H9 (cell line): ENCODE measurements at regions not wholly inside any gene's neighbourhood (a gene's known extent, or its start where the extent isn't known, plus 50 kb on each side); places are given as distances from the start of the nearest gene placed in this dataset.

Experiments
- DNase-seq: peaks from one replicate; pipeline ENCODE4 v3.0.0-alpha.2; 2017
- H2AFZ ChIP-seq: one replicate; pipeline ENCODE4 v1.6.1; 2013; ENCODE audit warnings: mild to moderate bottlenecking, low read length, control low read depth, moderate library complexity
- H2AK5ac ChIP-seq: 2 replicates; pipeline ENCODE4 v1.6.1; 2013; ENCODE audit warnings: low read length, control low read depth, mixed read lengths; ENCODE audit not compliant: insufficient read length
- H2BK120ac ChIP-seq: one replicate; pipeline ENCODE4 v1.6.1; 2013; ENCODE audit warnings: low read depth, mild to moderate bottlenecking, low read length, control low read depth, inconsistent platforms; ENCODE audit not compliant: poor library complexity, severe bottlenecking
- H2BK12ac ChIP-seq: 2 replicates; pipeline ENCODE4 v1.6.1; 2013; ENCODE audit warnings: low read length, control low read depth, mixed read lengths, low read depth; ENCODE audit not compliant: insufficient read length
- H2BK15ac ChIP-seq: 2 replicates; pipeline ENCODE4 v1.6.1; 2013; ENCODE audit warnings: low read depth, low read length, control low read depth
- H2BK20ac ChIP-seq: one replicate; pipeline ENCODE4 v1.6.1; 2013; ENCODE audit warnings: low read depth, mild to moderate bottlenecking, low read length, control low read depth, inconsistent platforms; ENCODE audit not compliant: poor library complexity, severe bottlenecking
- H2BK5ac ChIP-seq: 2 replicates; pipeline ENCODE4 v1.6.1; 2013; ENCODE audit warnings: low read length, control low read depth, mixed read lengths; ENCODE audit not compliant: insufficient read length
- H3K14ac ChIP-seq: 2 replicates; pipeline ENCODE4 v1.6.1; 2013; ENCODE audit warnings: low read length, control low read depth; ENCODE audit not compliant: insufficient read depth
- H3K18ac ChIP-seq: 2 replicates; pipeline ENCODE4 v1.6.1; 2013; ENCODE audit warnings: low read depth, mild to moderate bottlenecking, mixed read lengths, low read length, control low read depth; ENCODE audit not compliant: insufficient read length
- H3K23ac ChIP-seq: 2 replicates; pipeline ENCODE4 v1.6.1; 2013; ENCODE audit warnings: low read length, control low read depth, mixed read lengths, low read depth; ENCODE audit not compliant: insufficient read length
- H3K23me2 ChIP-seq: 2 replicates; pipeline ENCODE4 v1.6.1; 2013; ENCODE audit warnings: low read depth, mild to moderate bottlenecking, mixed read lengths, low read length, control low read depth; ENCODE audit not compliant: insufficient read length, poor library complexity, severe bottlenecking
- H3K27ac ChIP-seq: 2 replicates; pipeline ENCODE4 v1.5.1; 2013; ENCODE audit warnings: low read length, control low read depth, mixed read lengths, low read depth; ENCODE audit not compliant: insufficient read length
- H3K27me3 ChIP-seq: 2 replicates; pipeline ENCODE4 v1.6.1; 2013; ENCODE audit warnings: low read length, control low read depth, inconsistent platforms; ENCODE audit not compliant: insufficient read depth
- H3K4ac ChIP-seq: 2 replicates; pipeline ENCODE4 v1.6.1; 2013; ENCODE audit warnings: low read depth, mild to moderate bottlenecking, control low read depth, inconsistent platforms, low read length, moderate library complexity
- H3K4me1 ChIP-seq: 2 replicates; pipeline ENCODE4 v1.6.1; 2013; ENCODE audit warnings: low read length, control low read depth, inconsistent platforms; ENCODE audit not compliant: insufficient read depth
- H3K4me2 ChIP-seq: 2 replicates; pipeline ENCODE4 v1.6.1; 2013; ENCODE audit warnings: low read length, control low read depth, mixed read lengths; ENCODE audit not compliant: insufficient read length, insufficient read depth
- H3K56ac ChIP-seq: 2 replicates; pipeline ENCODE4 v1.6.1; 2013; ENCODE audit warnings: low read depth, mild to moderate bottlenecking, mixed read lengths, low read length, control low read depth; ENCODE audit not compliant: insufficient read length
- H3K79me1 ChIP-seq: 2 replicates; pipeline ENCODE4 v1.6.1; 2013; ENCODE audit warnings: low read depth, mild to moderate bottlenecking, moderate library complexity, low read length, control low read depth, inconsistent platforms; ENCODE audit not compliant: insufficient read depth, poor library complexity, severe bottlenecking
- H3K79me2 ChIP-seq: 2 replicates; pipeline ENCODE4 v1.6.1; 2013; ENCODE audit warnings: low read length, control low read depth, inconsistent platforms; ENCODE audit not compliant: insufficient read depth
- H3K9ac ChIP-seq: 2 replicates; pipeline ENCODE4 v1.6.1; 2013; ENCODE audit warnings: low read length, control low read depth, mixed read lengths; ENCODE audit not compliant: insufficient read length; ENCODE audit errors: extremely low read depth
- H3K9me3 ChIP-seq: one replicate; pipeline ENCODE4 v1.6.1; 2013; ENCODE audit warnings: low read depth, low read length, inconsistent platforms; ENCODE audit not compliant: control insufficient read depth
- H3T11ph ChIP-seq: one replicate; pipeline ENCODE4 v1.6.1; 2013; ENCODE audit warnings: mild to moderate bottlenecking, low read length, control low read depth, inconsistent platforms
- H4K20me1 ChIP-seq: one replicate; pipeline ENCODE4 v1.6.1; 2013; ENCODE audit not compliant: control insufficient read depth, insufficient read length, insufficient read depth
- H4K5ac ChIP-seq: 2 replicates; pipeline ENCODE4 v1.6.1; 2013; ENCODE audit warnings: low read depth, mild to moderate bottlenecking, mixed read lengths, low read length, control low read depth; ENCODE audit not compliant: insufficient read length
- H4K8ac ChIP-seq: replicated peaks from 2 replicates; pipeline ENCODE4 v1.6.1; 2013; ENCODE audit warnings: low read length, control low read depth, mixed read lengths, low read depth; ENCODE audit not compliant: insufficient read length
- H4K91ac ChIP-seq: 2 replicates; pipeline ENCODE4 v1.6.1; 2013; ENCODE audit warnings: low read depth, mild to moderate bottlenecking, moderate library complexity, mixed read lengths, low read length, control low read depth; ENCODE audit not compliant: insufficient read length
- H3K27ac Mint-ChIP-seq, 3 experiments: 2 replicates in 2 of 3; 3 replicates in 1 of 3; pipeline ENCODE4 v1.8.0; 2020 to 2021; ENCODE audit warnings: mixed read lengths in 3 of 3, mild to moderate bottlenecking in 1 of 3, moderate library complexity in 1 of 3
- H3K27me3 Mint-ChIP-seq: 2 replicates; pipeline ENCODE4 v1.8.0; 2021; ENCODE audit warnings: low read depth, mild to moderate bottlenecking, moderate library complexity, mixed read lengths
- H3K36me3 Mint-ChIP-seq, 3 experiments: 2 replicates in 2 of 3; 3 replicates in 1 of 3; pipeline ENCODE4 v1.8.0; 2020 to 2021; ENCODE audit warnings: low read depth in 3 of 3, mixed read lengths in 3 of 3; ENCODE audit not compliant: insufficient read depth in 1 of 3
- H3K4me1 Mint-ChIP-seq, 2 experiments: 2 replicates each; pipeline ENCODE4 v1.8.0; 2020; ENCODE audit warnings: mixed read lengths in 2 of 2
- H3K4me3 Mint-ChIP-seq, 2 experiments: 2 replicates in 1 of 2; 3 replicates in 1 of 2; pipeline ENCODE4 v1.8.0; 2020 to 2021; ENCODE audit warnings: mild to moderate bottlenecking in 2 of 2, mixed read lengths in 2 of 2, moderate library complexity in 1 of 2
- H3K9me3 Mint-ChIP-seq, 2 experiments: 2 replicates in 1 of 2; 3 replicates in 1 of 2; pipeline ENCODE4 v1.8.0; 2020; ENCODE audit warnings: mild to moderate bottlenecking in 2 of 2, mixed read lengths in 2 of 2, moderate library complexity in 1 of 2
- WGBS: extraction: QIAGEN DNeasy Blood & Tissue Kit; methylation state at CpG from one replicate; pipeline ENCODE4 v1.1.7; 2013; ENCODE audit warnings: missing lambda C conversion rate, low lambda C conversion rate, mixed read lengths; ENCODE audit not compliant: insufficient read length; ENCODE audit errors: extremely low coverage; 5-methylcytosine and 5-hydroxymethylcytosine counted together
- TF ChIP-seq, protein P1 (sequence below): fragments of 200-600 bp; sonication (generic); conservative IDR thresholded peaks from 3 replicates; pipeline ENCODE4 v1.8.0; 2021; ENCODE audit warnings: antibody characterized with exemption, mild to moderate bottlenecking

- H2BK12ac ChIP-seq, result no peak overlapping the region
- no peak overlapping the region for H3K14ac ChIP-seq
- H4K20me1 ChIP-seq, result no peaks in the 10 kb centered on the region
- H3K79me2 ChIP-seq, result no peaks in the 10 kb centered on the region
- H3K4me1 Mint-ChIP-seq, result peaks cover 24 to 36% of the 10 kb centered on the region in 2 experiments
- H3K4me2 ChIP-seq, result no peak overlapping the region
- H2AK5ac ChIP-seq, result no peak overlapping the region
- H3K79me1 ChIP-seq, result no peaks in the 10 kb centered on the region
- no peak overlapping the region for H2BK20ac ChIP-seq
- H3K36me3 Mint-ChIP-seq, result peaks cover 3 to 36% (median 9%) of the 10 kb centered on the region in 3 experiments
- H2BK15ac ChIP-seq, result no peak overlapping the region
- no peak overlapping the region for H4K5ac ChIP-seq
- no peak overlapping the region for H4K8ac ChIP-seq
- no peak overlapping the region for H2BK120ac ChIP-seq
- H3K4ac ChIP-seq, result no peak overlapping the region; the same call in 1 of the 2 replicates
- TF ChIP-seq, protein P1, sequence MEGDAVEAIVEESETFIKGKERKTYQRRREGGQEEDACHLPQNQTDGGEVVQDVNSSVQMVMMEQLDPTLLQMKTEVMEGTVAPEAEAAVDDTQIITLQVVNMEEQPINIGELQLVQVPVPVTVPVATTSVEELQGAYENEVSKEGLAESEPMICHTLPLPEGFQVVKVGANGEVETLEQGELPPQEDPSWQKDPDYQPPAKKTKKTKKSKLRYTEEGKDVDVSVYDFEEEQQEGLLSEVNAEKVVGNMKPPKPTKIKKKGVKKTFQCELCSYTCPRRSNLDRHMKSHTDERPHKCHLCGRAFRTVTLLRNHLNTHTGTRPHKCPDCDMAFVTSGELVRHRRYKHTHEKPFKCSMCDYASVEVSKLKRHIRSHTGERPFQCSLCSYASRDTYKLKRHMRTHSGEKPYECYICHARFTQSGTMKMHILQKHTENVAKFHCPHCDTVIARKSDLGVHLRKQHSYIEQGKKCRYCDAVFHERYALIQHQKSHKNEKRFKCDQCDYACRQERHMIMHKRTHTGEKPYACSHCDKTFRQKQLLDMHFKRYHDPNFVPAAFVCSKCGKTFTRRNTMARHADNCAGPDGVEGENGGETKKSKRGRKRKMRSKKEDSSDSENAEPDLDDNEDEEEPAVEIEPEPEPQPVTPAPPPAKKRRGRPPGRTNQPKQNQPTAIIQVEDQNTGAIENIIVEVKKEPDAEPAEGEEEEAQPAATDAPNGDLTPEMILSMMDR, result no peak
- no peak overlapping the region for H4K91ac ChIP-seq
- no peak overlapping the region for H2BK5ac ChIP-seq
- no peak overlapping the region for H3K27ac ChIP-seq
- H3T11ph ChIP-seq, result no peak overlapping the region
- H3K18ac ChIP-seq, result no peak overlapping the region
- no CpG with 5 or more reads among the region's 3 CpGs for WGBS
- H3K27ac Mint-ChIP-seq, result peak overlapping the region; percentile 56 to 91 (median 66); a peak in 6 of 7 replicates
- H2AFZ ChIP-seq, result no peak overlapping the region
- H3K9me3 ChIP-seq, result no peaks in the 10 kb centered on the region
- no peaks in the 10 kb centered on the region for H3K27me3 Mint-ChIP-seq
- no peak for DNase-seq
- H3K4me3 Mint-ChIP-seq, result no peak overlapping the region
- H3K9ac ChIP-seq, result no peak overlapping the region
- H3K56ac ChIP-seq, result no peak overlapping the region
- H3K23me2 ChIP-seq, result no peaks in the 10 kb centered on the region
- peaks cover 12 to 14% of the 10 kb centered on the region in 2 experiments for H3K9me3 Mint-ChIP-seq
- no peaks in the 10 kb centered on the region for H3K27me3 ChIP-seq
- H3K4me1 ChIP-seq, result peaks cover 4% of the 10 kb centered on the region; the same call in 1 of the 2 replicates
- no peak overlapping the region for H3K23ac ChIP-seq
Measured at GRCh38 chr12:27906127-27906500, 66.4 kb downstream of the PTHLH start.
